Sigmoid colon (tissue), 4 donors: ENCODE measurements at regions not wholly inside any gene's neighbourhood (a gene's known extent, or its start where the extent isn't known, plus 50 kb on each side); places are given as distances from the start of the nearest gene placed in this dataset.

Source experiments
- EP300 ChIP-seq, 4 donors: sonication (generic); formaldehyde crosslinking; IDR thresholded peaks; one replicate each; pipeline ENCODE4 v1.6.1; 2017; ENCODE audit warnings: antibody characterized with exemption in 4 of 4
- POLR2A ChIP-seq, 2 donors: fragments of 450-650 bp; IDR thresholded peaks; one replicate each; pipeline ENCODE4 v1.6.1; 2016; ENCODE audit warnings: antibody characterized with exemption in 2 of 2, mild to moderate bottlenecking in 2 of 2, moderate library complexity in 2 of 2
- POLR2AphosphoS5 ChIP-seq, 4 donors: sonication (generic); formaldehyde crosslinking; IDR thresholded peaks; one replicate each; pipeline ENCODE4 v1.6.1; 2017; ENCODE audit warnings: antibody characterized with exemption in 4 of 4
- TF ChIP-seq, protein P1 (sequence below), 4 experiments: fragments of 450-650 bp in 3 of 4; fragments of 200-600 bp in 1 of 4; IDR thresholded peaks; one replicate each; pipeline ENCODE4 v1.5.1; 2016 to 2019; ENCODE audit warnings: antibody characterized with exemption in 4 of 4, mild to moderate bottlenecking in 3 of 4, moderate library complexity in 2 of 4

DNA sequence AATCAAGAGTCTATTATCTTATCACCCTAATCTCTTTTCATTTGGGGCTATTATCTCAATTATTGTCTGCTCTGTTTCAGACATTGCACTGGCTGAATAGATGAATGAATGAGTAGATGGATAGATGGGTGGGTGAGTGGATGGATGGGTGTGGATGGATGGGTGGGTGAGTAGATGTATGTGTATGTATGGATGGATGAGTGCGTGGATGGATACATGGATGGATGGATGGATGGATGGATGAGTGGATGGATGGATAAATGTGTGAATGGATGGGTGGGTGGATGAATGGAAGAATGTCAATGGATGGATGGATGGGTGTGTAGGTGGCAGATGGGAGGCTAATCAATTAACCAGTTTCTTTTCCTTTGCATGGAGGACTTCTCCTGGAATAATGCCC lies 301.7 kb downstream of the NSG2 start:
- TF ChIP-seq POLR2AphosphoS5 (IDR thresholded peaks at IDR 0.05): no peak
- TF ChIP-seq, protein P1, sequence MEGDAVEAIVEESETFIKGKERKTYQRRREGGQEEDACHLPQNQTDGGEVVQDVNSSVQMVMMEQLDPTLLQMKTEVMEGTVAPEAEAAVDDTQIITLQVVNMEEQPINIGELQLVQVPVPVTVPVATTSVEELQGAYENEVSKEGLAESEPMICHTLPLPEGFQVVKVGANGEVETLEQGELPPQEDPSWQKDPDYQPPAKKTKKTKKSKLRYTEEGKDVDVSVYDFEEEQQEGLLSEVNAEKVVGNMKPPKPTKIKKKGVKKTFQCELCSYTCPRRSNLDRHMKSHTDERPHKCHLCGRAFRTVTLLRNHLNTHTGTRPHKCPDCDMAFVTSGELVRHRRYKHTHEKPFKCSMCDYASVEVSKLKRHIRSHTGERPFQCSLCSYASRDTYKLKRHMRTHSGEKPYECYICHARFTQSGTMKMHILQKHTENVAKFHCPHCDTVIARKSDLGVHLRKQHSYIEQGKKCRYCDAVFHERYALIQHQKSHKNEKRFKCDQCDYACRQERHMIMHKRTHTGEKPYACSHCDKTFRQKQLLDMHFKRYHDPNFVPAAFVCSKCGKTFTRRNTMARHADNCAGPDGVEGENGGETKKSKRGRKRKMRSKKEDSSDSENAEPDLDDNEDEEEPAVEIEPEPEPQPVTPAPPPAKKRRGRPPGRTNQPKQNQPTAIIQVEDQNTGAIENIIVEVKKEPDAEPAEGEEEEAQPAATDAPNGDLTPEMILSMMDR (IDR thresholded peaks at IDR 0.05): no peak
- TF ChIP-seq POLR2A (IDR thresholded peaks at IDR 0.05): no peak
- no peak for TF ChIP-seq EP300 (IDR thresholded peaks at IDR 0.05)
